ENCODE measurements at regions not wholly inside any gene's neighbourhood (a gene's known extent, or its start where the extent isn't known, plus 50 kb on each side); places are given as distances from the start of the nearest gene placed in this dataset.

DNA sequence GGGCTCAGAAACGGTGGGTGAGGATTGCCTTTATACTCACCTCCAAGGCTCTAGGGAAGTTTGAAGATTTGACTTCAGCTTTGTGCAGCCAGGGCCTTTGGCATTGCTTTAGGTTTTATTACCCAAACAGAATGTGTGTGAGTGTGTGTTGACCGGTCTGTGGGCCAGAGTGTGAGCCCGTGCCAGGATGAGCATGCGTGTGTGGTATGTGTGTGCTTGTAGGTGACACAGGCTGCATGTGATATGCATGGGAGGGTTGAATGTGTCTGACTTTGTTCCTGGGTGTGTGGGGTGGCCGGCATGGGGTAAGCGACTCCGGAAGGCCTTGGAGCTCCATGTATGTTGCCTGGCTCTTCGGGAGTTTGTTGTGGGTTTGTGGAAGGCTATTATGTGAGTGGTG lies 160.5 kb downstream of the FOXD2 start:
- TF ChIP-seq CTCF (IDR thresholded peaks at IDR 0.05; ENCODE audit: insufficient read depth, low read length) (no peak), REST (IDR thresholded peaks at IDR 0.05; ENCODE audit: insufficient replicate concordance, low read depth) (no peak), GABPA (IDR thresholded peaks at IDR 0.05; ENCODE audit: low read depth) (no peak), POLR2AphosphoS5 (IDR thresholded peaks at IDR 0.05; ENCODE audit: low read depth) (no peak), SPI1 (IDR thresholded peaks at IDR 0.05; ENCODE audit: borderline replicate concordance, low read depth) (no peak)
